Spleen (tissue), 7 donors: ENCODE measurements at regions not wholly inside any gene's neighbourhood (a gene's known extent, or its start where the extent isn't known, plus 50 kb on each side); places are given as distances from the start of the nearest gene placed in this dataset.

Experiments
- CTCF ChIP-seq, 11 experiments: fragments of 200-600 bp in 7 of 11; fragments of 450-650 bp in 4 of 11; sonication (generic) in 4 of 11; IDR thresholded peaks in 8 of 11; conservative IDR thresholded peaks in 3 of 11; 1 replicate in 7 of 11; 2 replicates in 4 of 11; pipeline versions ENCODE4 v1.4.0 to v1.8.0; 2016 to 2021; ENCODE audit warnings: antibody characterized with exemption in 11 of 11, inconsistent platforms in 4 of 11, mild to moderate bottlenecking in 1 of 11
- POLR2A ChIP-seq, 3 donors: fragments of 450-650 bp; IDR thresholded peaks; one replicate each; pipeline ENCODE4 v1.5.1; 2017; ENCODE audit warnings: antibody characterized with exemption in 3 of 3, mild to moderate bottlenecking in 1 of 3
- POLR2AphosphoS5 ChIP-seq, 3 donors: sonication (generic); formaldehyde crosslinking; IDR thresholded peaks; one replicate each; pipeline ENCODE4 v1.5.1; 2017; ENCODE audit warnings: antibody characterized with exemption in 3 of 3
- donor health status: DM: no; HTN: no; CAD: no; lungs with moderate emphysema.
- donor health status: DM: no; HTN: no; CAD: no.
- donor health status: DM: no; HTN: no; CAD: no.

DNA sequence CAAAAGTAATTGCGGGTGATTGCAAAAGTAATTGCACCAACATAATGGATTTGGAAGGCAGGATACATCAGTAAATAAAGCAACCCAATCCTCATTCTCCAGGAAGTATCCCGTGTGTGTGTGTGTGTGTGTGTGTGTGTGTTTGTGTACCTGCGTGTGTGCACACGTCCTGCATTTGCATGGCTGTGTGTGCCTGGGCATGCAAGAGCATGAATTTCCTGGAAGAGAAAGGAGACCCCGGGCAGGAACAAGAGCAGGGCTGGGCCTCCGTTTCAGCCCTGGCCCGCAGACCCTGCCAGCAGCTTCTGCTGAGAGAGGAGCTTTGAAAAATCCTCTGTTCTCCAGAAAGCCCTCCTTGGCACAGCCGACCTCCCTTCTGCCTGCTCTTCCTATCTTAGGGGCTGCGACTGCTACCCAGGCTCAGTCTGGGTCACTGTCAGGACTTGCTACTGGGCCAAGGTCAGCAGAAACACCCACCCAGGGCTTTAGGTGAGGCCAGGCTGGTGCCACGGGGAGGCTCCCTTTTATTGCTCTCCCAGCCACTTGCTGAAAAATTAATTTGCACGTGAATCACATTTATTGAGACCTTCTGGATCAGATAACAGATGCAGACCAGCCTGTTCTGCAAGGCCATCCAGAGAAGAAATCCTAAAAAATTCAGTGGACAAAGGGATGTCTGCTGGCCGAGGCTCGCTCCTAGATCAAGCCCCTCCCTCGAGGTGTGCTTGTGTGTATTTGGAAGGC is 258.3 kb downstream of the ZNF536 start:
- TF ChIP-seq CTCF (IDR thresholded peaks at IDR 0.05 in 8 of 11, conservative IDR thresholded peaks at IDR 0.05 in 3 of 11) = no peak
- no peak for TF ChIP-seq POLR2AphosphoS5 (IDR thresholded peaks at IDR 0.05)
- no peak for TF ChIP-seq POLR2A (IDR thresholded peaks at IDR 0.05)
